ENCODE measurements at regions not wholly inside any gene's neighbourhood (a gene's known extent, or its start where the extent isn't known, plus 50 kb on each side); places are given as distances from the start of the nearest gene placed in this dataset.

DNA sequence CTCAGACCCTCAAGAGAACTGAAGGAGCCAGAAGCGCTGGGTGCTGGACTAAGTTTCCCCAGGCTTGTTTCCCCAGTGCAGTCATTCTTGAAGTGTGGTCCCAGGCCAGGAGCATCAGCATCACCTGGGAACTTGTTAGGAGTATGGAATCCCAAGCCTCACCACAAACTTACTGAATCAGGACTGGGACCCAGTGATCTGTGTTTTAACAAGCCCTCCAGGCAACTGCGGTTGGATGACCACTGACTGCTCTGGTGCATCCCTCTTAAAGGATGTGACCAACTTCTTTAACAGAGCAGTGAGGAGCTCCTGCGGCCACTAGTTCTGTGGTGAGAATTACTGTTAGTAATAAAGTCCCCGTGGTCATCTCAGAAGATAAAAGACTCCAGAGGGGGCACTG lies 62.4 kb upstream of the DAZL start:
- no peak overlapping the region for H3K4me3 ChIP-seq
- ATAC-seq (no peak), DNase-seq (no peak)
- intact Hi-C loops (cut with DNase I): no loop called here
- TF ChIP-seq, protein P1, sequence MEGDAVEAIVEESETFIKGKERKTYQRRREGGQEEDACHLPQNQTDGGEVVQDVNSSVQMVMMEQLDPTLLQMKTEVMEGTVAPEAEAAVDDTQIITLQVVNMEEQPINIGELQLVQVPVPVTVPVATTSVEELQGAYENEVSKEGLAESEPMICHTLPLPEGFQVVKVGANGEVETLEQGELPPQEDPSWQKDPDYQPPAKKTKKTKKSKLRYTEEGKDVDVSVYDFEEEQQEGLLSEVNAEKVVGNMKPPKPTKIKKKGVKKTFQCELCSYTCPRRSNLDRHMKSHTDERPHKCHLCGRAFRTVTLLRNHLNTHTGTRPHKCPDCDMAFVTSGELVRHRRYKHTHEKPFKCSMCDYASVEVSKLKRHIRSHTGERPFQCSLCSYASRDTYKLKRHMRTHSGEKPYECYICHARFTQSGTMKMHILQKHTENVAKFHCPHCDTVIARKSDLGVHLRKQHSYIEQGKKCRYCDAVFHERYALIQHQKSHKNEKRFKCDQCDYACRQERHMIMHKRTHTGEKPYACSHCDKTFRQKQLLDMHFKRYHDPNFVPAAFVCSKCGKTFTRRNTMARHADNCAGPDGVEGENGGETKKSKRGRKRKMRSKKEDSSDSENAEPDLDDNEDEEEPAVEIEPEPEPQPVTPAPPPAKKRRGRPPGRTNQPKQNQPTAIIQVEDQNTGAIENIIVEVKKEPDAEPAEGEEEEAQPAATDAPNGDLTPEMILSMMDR (IDR thresholded peaks at IDR 0.05): no peak
- no peaks in the 10 kb centered on the region for H3K9me3 ChIP-seq
- H3K36me3 ChIP-seq: no peaks in the 10 kb centered on the region
- H3K27me3 ChIP-seq (ENCODE audit: low read depth): no peaks in the 10 kb centered on the region
- H3K4me1 ChIP-seq: no peaks in the 10 kb centered on the region
- no peak overlapping the region for H3K27ac ChIP-seq

- H3K4me3 ChIP-seq: no peak overlapping the region
- H3K27me3 ChIP-seq (ENCODE audit: low read depth): no peaks in the 10 kb centered on the region
- no peaks in the 10 kb centered on the region for H3K4me1 ChIP-seq
- intact Hi-C loops (cut with DNase I): no loop called here
- DNase-seq: no peak
- no peak for ATAC-seq
- H3K9me3 ChIP-seq: no peaks in the 10 kb centered on the region
- no peak overlapping the region for H3K27ac ChIP-seq
- TF ChIP-seq, protein P1 (IDR thresholded peaks at IDR 0.05): no peak
- H3K36me3 ChIP-seq: no peaks in the 10 kb centered on the region
Measured at GRCh38 chr3:16668776-16669545, 63.7 kb upstream of the DAZL start.

DNA sequence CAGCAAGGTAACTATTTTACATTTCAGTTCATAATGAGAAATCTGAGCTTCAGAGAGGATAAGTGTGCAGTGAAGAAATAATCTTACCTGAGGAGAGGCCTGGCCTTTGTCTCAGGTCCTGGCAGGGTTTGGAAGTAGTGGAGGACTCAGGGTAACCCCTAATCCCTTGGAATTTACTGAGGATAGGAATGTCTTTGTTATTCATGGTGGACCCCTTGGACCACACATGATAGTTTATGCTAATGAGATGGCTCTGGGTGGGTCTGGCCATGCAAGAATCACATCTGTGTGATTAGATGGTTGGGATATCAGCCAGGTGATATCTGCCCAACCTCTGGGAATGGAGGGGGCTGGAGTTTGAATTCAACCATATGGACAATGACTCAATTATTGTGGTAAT lies 65.0 kb upstream of the DAZL start:
- ATAC-seq (no peak), DNase-seq (no peak)
- intact Hi-C loops (cut with DNase I): no loop called here
- Histone ChIP-seq H3K27ac (no peak overlapping the region), H3K4me3 (no peak overlapping the region), H3K4me1 (no peaks in the 10 kb centered on the region), H3K36me3 (no peaks in the 10 kb centered on the region), H3K27me3 (ENCODE audit: low read depth) (no peaks in the 10 kb centered on the region), H3K9me3 (no peaks in the 10 kb centered on the region)
- TF ChIP-seq, protein P1 (IDR thresholded peaks at IDR 0.05): no peak

DNA sequence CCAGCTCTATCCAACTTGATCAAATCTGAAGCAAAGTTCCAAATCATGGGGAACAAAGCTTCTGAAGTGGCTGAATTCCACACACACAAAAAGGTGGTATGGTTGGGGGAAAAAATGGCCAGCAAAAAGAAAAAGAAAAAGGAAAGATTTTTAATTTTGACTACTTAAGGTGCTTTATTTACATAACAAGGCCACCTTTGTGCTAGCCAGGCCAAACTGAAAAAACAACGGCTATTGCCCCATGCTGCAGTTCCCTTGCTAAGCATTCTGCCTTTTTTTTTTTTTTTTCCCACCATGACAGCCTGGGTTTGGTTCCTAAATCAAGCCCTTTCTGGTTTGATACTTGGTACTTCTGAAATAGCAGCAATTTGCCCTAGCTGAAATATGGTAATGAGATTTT lies 66.5 kb upstream of the DAZL start:
- ATAC-seq (no peak), DNase-seq (no peak)
- no peaks in the 10 kb centered on the region for H3K27me3 ChIP-seq (ENCODE audit: low read depth)
- TF ChIP-seq, protein P1 (IDR thresholded peaks at IDR 0.05): no peak
- no peak overlapping the region for H3K27ac ChIP-seq
- H3K4me3 ChIP-seq: no peak overlapping the region
- peaks cover 5% of the 10 kb centered on the region for H3K9me3 ChIP-seq
- intact Hi-C loops (cut with DNase I): no loop called here
- no peaks in the 10 kb centered on the region for H3K36me3 ChIP-seq
- H3K4me1 ChIP-seq: no peaks in the 10 kb centered on the region

DNA sequence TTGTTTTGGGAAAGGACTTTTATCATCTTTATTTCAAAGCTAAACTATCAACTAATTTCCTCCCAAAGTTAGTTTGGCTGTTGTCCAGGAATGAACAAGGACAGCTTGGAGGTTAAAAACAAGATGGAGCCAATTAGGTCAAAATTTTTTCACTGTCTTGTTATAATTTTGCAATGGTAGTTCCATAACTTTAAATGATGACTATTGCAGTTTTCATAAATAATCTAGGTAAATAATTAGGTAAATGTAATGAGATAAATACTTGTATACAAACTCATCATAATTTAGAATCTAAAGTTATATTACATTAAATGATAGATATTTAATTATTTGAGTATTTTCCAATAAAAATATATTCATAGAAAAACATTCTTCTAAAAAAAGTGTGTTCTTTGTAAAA lies 68.3 kb upstream of the DAZL start:
- H3K9me3 ChIP-seq: peaks cover 5% of the 10 kb centered on the region
- intact Hi-C loops (cut with DNase I): no loop called here
- no peaks in the 10 kb centered on the region for H3K36me3 ChIP-seq
- no peak for ATAC-seq
- no peaks in the 10 kb centered on the region for H3K4me1 ChIP-seq
- DNase-seq: no peak
- no peak overlapping the region for H3K27ac ChIP-seq
- H3K4me3 ChIP-seq: no peak overlapping the region
- TF ChIP-seq, protein P1 (IDR thresholded peaks at IDR 0.05): no peak
- H3K27me3 ChIP-seq (ENCODE audit: low read depth): no peaks in the 10 kb centered on the region

Data from lower lobe of right lung (tissue), 2 donors.